ENCODE measurements at regions not wholly inside any gene's neighbourhood (a gene's known extent, or its start where the extent isn't known, plus 50 kb on each side); places are given as distances from the start of the nearest gene placed in this dataset.

- no peak overlapping the region for H3K27ac ChIP-seq (ENCODE audit: extremely low read length, insufficient read depth, low read length)
- no peak for ATAC-seq
- POLR2A ChIA-PET: no interaction called here
These were observed 321.5 kb downstream of the ALG10 start for GRCh38 chr12:34343766-34344165.

More at GRCh38 chr12:34343766-34344165, 321.5 kb downstream of the ALG10 start:
- intact Hi-C loops (cut with micrococcal nuclease; ENCODE audit: unreplicated experiment) (no loop called here), in situ Hi-C loops (cut with HindIII; ENCODE audit: extremely low pct_ligation_motif_present, low pct_unique_long_range_greater_than_20kb) (no loop called here)
- Histone ChIP-seq H3K4me3 (replicated peaks in 1 of 3; ENCODE audit: insufficient read depth in 1 of 3, low read depth in 2 of 3, low read length in 3 of 3) (peak overlapping the region in 1 of 3 experiments; percentile 10; a peak in 1 of 6 replicates), H2AFZ (ENCODE audit: low read length) (no peak overlapping the region), H3K4me1 (ENCODE audit: insufficient read depth, low read length) (peaks cover 19% of the 10 kb centered on the region; the same call in 1 of the 2 replicates), H3K4me2 (ENCODE audit: low read depth, low read length) (0 out of 2 replicates have a peak overlapping the region, but pooled peaks have one; percentile 18), H4K20me1 (ENCODE audit: insufficient read depth, low read length) (no peaks in the 10 kb centered on the region), H3K79me2 (ENCODE audit: insufficient read depth, low read length) (no peaks in the 10 kb centered on the region), H3K9ac (ENCODE audit: insufficient read depth, low read depth, low read length) (no peak overlapping the region), H3K36me3 (replicated peaks in 1 of 2; ENCODE audit: control insufficient read depth in 1 of 2, insufficient read depth in 2 of 2, low read length in 2 of 2) (no peaks in the 10 kb centered on the region), H3K27me3 (ENCODE audit: control insufficient read depth in 1 of 2, insufficient read depth in 2 of 2, low read length in 2 of 2) (peaks cover 10 to 65% of the 10 kb centered on the region in 2 experiments), H3K9me3 (ENCODE audit: low read length) (no peaks in the 10 kb centered on the region)
- no TSS peak for BruUV-seq (replicated peaks)
- FAIRE-seq (no peak), DNase-seq (ENCODE audit: low spot score) (no peak)
- CTCF ChIA-PET (ENCODE audit: low intra/inter-chr PET ratio, low total read pairs): no interaction called here
- WGBS (ENCODE audit: low lambda C conversion rate): 0% methylated on average over 4 of the region's 25 CpGs
- TF ChIP-seq ARNT (IDR thresholded peaks at IDR 0.05) (no peak), HNF4G (IDR thresholded peaks at IDR 0.05; ENCODE audit: borderline replicate concordance, low read depth, low read length) (no peak), HNF4G (CRISPR knock-in tag; IDR thresholded peaks at IDR 0.05; ENCODE audit: borderline replicate concordance, low read depth) (no peak), HNRNPLL (IDR thresholded peaks at IDR 0.05; ENCODE audit: low read depth, low read length, poor library complexity, severe bottlenecking) (no peak), ZNF354B (CRISPR knock-in tag; IDR thresholded peaks at IDR 0.05) (no peak), ZHX2 (IDR thresholded peaks at IDR 0.05; ENCODE audit: low read depth) (no peak), ZHX2 (CRISPR knock-in tag; IDR thresholded peaks at IDR 0.05; ENCODE audit: borderline replicate concordance) (no peak), MXD3 (CRISPR knock-in tag; IDR thresholded peaks at IDR 0.05) (no peak), YY1 (IDR thresholded peaks at IDR 0.05; ENCODE audit: insufficient read depth, insufficient replicate concordance, low read depth, low read length) (no peak), ZNF879 (CRISPR knock-in tag; IDR thresholded peaks at IDR 0.05) (no peak)

Measured in HepG2 (cell line).